Neural progenitor cell (in vitro differentiated cells): ENCODE measurements at regions not wholly inside any gene's neighbourhood (a gene's known extent, or its start where the extent isn't known, plus 50 kb on each side); places are given as distances from the start of the nearest gene placed in this dataset.

Experiments used
- DNase-seq: peaks from one replicate; pipeline ENCODE4 v3.0.0-alpha.2; 2016; ENCODE audit warnings: low spot score
- H2AFZ ChIP-seq: fragments of 200-600 bp; sonication (generic); replicated peaks from 2 replicates; pipeline ENCODE4 v1.6.1; 2016; ENCODE audit warnings: antibody characterized with exemption
- H3F3A ChIP-seq: fragments of 200-600 bp; sonication (generic); 2 replicates; pipeline ENCODE4 v1.6.1; 2016; ENCODE audit warnings: antibody characterized with exemption, low read depth
- H3K27ac ChIP-seq: fragments of 200-600 bp; sonication (generic); 2 replicates; pipeline ENCODE4 v1.5.1; 2016; ENCODE audit warnings: mild to moderate bottlenecking
- H3K27me3 ChIP-seq: fragments of 200-600 bp; sonication (generic); 2 replicates; pipeline ENCODE4 v1.6.1; 2016; ENCODE audit warnings: mild to moderate bottlenecking, moderate library complexity
- H3K36me3 ChIP-seq: fragments of 200-600 bp; sonication (generic); 2 replicates; pipeline ENCODE4 v1.5.1; 2016
- H3K4me1 ChIP-seq: fragments of 200-600 bp; sonication (generic); 2 replicates; pipeline ENCODE4 v1.6.1; 2016; ENCODE audit warnings: mixed run types
- H3K4me2 ChIP-seq: fragments of 200-600 bp; sonication (generic); 2 replicates; pipeline ENCODE4 v1.6.1; 2016
- H3K4me3 ChIP-seq: fragments of 200-600 bp; sonication (generic); 2 replicates; pipeline ENCODE4 v1.5.1; 2016
- H3K79me2 ChIP-seq: fragments of 200-600 bp; sonication (generic); 2 replicates; pipeline ENCODE4 v1.6.1; 2016; ENCODE audit warnings: low read depth
- H3K9ac ChIP-seq: fragments of 200-600 bp; sonication (generic); 2 replicates; pipeline ENCODE4 v1.6.1; 2016
- H3K9me3 ChIP-seq: fragments of 200-600 bp; sonication (generic); 2 replicates; pipeline ENCODE4 v1.5.1; 2016; ENCODE audit warnings: low read depth
- H4K20me1 ChIP-seq: fragments of 200-600 bp; sonication (generic); 2 replicates; pipeline ENCODE4 v1.6.1; 2016; ENCODE audit warnings: low read depth
- H3K27ac Mint-ChIP-seq: 3 replicates; pipeline ENCODE4 v1.8.0; 2021; ENCODE audit warnings: mixed read lengths
- H3K27me3 Mint-ChIP-seq: 2 replicates; pipeline ENCODE4 v1.8.0; 2022; ENCODE audit warnings: low read depth, mild to moderate bottlenecking, inconsistent platforms, moderate library complexity, mixed read lengths; ENCODE audit not compliant: insufficient read depth
- H3K36me3 Mint-ChIP-seq: 3 replicates; pipeline ENCODE4 v1.8.0; 2021; ENCODE audit warnings: mixed read lengths
- H3K4me1 Mint-ChIP-seq: 3 replicates; pipeline ENCODE4 v1.8.0; 2021; ENCODE audit warnings: mixed read lengths
- H3K4me3 Mint-ChIP-seq: 3 replicates; pipeline ENCODE4 v1.8.0; 2021; ENCODE audit warnings: mild to moderate bottlenecking, moderate library complexity, mixed read lengths
- H3K9me3 Mint-ChIP-seq: 3 replicates; pipeline ENCODE4 v1.8.0; 2020; ENCODE audit warnings: mixed read lengths
- EZH2 ChIP-seq: fragments of 200-600 bp; sonication (generic); IDR thresholded peaks from 2 replicates; pipeline ENCODE4 v1.6.1; 2017; ENCODE audit warnings: antibody characterized with exemption, mild to moderate bottlenecking, moderate library complexity
- EZH2phosphoT487 ChIP-seq: fragments of 200-600 bp; sonication (generic); IDR thresholded peaks from 2 replicates; pipeline ENCODE4 v1.6.1; 2017; ENCODE audit warnings: antibody characterized with exemption
- TF ChIP-seq, protein P1 (sequence below): fragments of 200-600 bp; sonication (generic); IDR thresholded peaks from 2 replicates; pipeline ENCODE4 v1.5.1; 2017; ENCODE audit warnings: antibody characterized with exemption, mild to moderate bottlenecking

- Histone ChIP-seq H3K9ac (no peak overlapping the region), H4K20me1 (no peaks in the 10 kb centered on the region), H3K27me3 (no peaks in the 10 kb centered on the region), H3K4me1 (peaks cover 10% of the 10 kb centered on the region), H3K36me3 (no peaks in the 10 kb centered on the region), H3K4me3 (no peak overlapping the region), H3K27ac (no peak overlapping the region), H3K79me2 (no peaks in the 10 kb centered on the region), H3F3A (peaks cover 7% of the 10 kb centered on the region), H3K9me3 (no peaks in the 10 kb centered on the region), H2AFZ (no peak overlapping the region), H3K4me2 (no peak overlapping the region)
- Mint-ChIP-seq H3K27me3 (peaks cover 10% of the 10 kb centered on the region), H3K27ac (peak overlapping the region; percentile 21), H3K9me3 (peaks cover 2% of the 10 kb centered on the region), H3K4me1 (peaks cover 15% of the 10 kb centered on the region), H3K4me3 (no peak overlapping the region), H3K36me3 (no peaks in the 10 kb centered on the region)
- TF ChIP-seq, protein P1, sequence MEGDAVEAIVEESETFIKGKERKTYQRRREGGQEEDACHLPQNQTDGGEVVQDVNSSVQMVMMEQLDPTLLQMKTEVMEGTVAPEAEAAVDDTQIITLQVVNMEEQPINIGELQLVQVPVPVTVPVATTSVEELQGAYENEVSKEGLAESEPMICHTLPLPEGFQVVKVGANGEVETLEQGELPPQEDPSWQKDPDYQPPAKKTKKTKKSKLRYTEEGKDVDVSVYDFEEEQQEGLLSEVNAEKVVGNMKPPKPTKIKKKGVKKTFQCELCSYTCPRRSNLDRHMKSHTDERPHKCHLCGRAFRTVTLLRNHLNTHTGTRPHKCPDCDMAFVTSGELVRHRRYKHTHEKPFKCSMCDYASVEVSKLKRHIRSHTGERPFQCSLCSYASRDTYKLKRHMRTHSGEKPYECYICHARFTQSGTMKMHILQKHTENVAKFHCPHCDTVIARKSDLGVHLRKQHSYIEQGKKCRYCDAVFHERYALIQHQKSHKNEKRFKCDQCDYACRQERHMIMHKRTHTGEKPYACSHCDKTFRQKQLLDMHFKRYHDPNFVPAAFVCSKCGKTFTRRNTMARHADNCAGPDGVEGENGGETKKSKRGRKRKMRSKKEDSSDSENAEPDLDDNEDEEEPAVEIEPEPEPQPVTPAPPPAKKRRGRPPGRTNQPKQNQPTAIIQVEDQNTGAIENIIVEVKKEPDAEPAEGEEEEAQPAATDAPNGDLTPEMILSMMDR, result no peak
- TF ChIP-seq EZH2phosphoT487, result no peak
- TF ChIP-seq EZH2, result no peak
- DNase-seq, result no peak
Observed at GRCh38 chr6:167505782-167506181, 180.9 kb downstream of the TTLL2 start.

DNA sequence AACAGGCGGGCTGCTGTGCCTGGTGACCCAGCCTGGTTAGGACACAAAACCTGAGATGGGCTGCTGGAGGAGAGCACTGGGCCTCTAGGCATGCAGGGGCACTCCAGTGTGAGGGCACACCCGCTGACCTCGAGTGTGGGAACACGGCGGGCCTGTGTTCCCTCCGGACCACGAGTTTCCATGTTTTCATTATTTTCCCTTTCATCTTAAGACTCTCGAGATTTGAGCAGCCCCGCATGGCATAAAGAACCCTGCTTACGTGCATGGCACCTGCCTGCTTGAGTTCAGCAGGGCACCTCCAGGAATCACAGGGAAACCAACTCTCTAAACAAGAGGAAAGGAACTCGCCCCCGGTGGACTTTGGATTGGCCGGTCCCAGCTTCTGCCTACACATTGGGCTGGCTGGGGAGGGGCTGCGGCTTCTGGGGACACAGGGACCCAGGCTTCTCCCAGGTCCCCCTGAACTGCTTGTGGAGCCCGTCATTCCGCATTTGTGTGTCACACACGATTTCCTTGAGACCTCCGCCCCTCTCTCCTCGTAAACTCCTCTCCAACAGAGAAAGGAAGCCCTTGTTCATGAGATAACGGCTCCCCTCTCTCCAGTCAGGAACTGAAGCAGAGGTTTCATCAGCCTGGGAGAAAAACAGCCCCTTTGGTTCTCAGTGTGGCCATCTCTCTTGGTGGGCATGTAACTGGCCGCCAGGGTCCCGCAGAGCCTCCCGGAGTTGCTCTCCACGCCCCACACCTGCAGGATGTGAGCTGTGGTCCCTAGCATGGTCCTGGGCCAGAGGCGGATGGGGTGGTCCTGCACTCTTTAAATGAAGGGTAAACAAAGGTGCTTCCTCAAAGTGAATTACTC is 181.8 kb downstream of the TTLL2 start:
- H3K4me1 Mint-ChIP-seq, result peaks cover 19% of the 10 kb centered on the region
- no peaks in the 10 kb centered on the region for H3K9me3 ChIP-seq
- no peak for DNase-seq

DNA sequence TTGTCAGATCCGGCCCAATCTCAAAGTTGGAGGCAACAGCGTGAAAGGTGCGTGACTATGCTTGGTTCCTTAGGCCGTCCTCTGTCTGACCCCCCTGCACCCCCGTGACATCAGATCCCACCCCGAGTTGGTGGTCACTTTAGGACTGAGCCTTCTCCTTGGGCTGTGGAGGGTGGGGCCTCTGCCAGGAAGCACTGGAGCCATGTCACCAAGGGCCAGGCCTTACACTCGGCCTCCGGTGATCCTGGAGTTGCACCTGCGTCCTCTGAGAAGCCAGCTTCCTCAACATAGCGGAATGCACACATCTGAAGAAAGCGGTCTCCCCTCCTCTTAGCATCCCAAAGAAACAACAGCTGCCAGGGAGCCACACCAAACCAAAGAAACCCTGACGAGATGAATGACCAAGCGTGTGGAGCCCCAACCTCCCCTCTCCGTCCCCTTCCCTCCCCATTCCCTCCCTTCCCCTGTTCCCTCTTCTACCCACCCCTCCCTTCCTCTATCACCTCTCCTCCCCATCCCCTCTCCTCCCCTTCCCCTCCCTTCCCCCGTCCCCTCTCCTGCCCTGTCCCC is 182.6 kb downstream of the TTLL2 start:
- no peaks in the 10 kb centered on the region for H3K36me3 Mint-ChIP-seq
- H3K27me3 Mint-ChIP-seq, result peaks cover 10% of the 10 kb centered on the region
- Histone ChIP-seq H3F3A (peaks cover 14% of the 10 kb centered on the region), H4K20me1 (no peaks in the 10 kb centered on the region), H3K9me3 (no peaks in the 10 kb centered on the region), H3K4me2 (no peak overlapping the region), H3K4me1 (peaks cover 11% of the 10 kb centered on the region), H3K27ac (no peak overlapping the region), H3K9ac (no peak overlapping the region), H2AFZ (no peak overlapping the region), H3K36me3 (no peaks in the 10 kb centered on the region), H3K4me3 (no peak overlapping the region), H3K27me3 (no peaks in the 10 kb centered on the region), H3K79me2 (no peaks in the 10 kb centered on the region)
- TF ChIP-seq EZH2 (no peak), EZH2phosphoT487 (no peak)
- TF ChIP-seq, protein P1, result no peak
- DNase-seq, result no peak
- H3K4me1 Mint-ChIP-seq, result peaks cover 25% of the 10 kb centered on the region
- H3K4me3 Mint-ChIP-seq, result no peak overlapping the region
- no peak overlapping the region for H3K27ac Mint-ChIP-seq
- peaks cover 2% of the 10 kb centered on the region for H3K9me3 Mint-ChIP-seq

More for the DNA sequence above, 181.8 kb downstream of the TTLL2 start:
- peaks cover 13% of the 10 kb centered on the region for H3K27me3 Mint-ChIP-seq
- no peaks in the 10 kb centered on the region for H3K36me3 Mint-ChIP-seq
- Histone ChIP-seq H3K4me2 (no peak overlapping the region), H3K27ac (no peak overlapping the region), H4K20me1 (no peaks in the 10 kb centered on the region), H3K9ac (no peak overlapping the region), H3K36me3 (no peaks in the 10 kb centered on the region), H3F3A (peaks cover 14% of the 10 kb centered on the region), H3K27me3 (no peaks in the 10 kb centered on the region), H3K4me3 (no peak overlapping the region), H3K79me2 (no peaks in the 10 kb centered on the region), H3K4me1 (peaks cover 11% of the 10 kb centered on the region), H2AFZ (no peak overlapping the region)
- H3K27ac Mint-ChIP-seq, result peak overlapping the region; percentile 74
- TF ChIP-seq EZH2, result no peak
- TF ChIP-seq EZH2phosphoT487, result no peak
- TF ChIP-seq, protein P1, result no peak
- peaks cover 2% of the 10 kb centered on the region for H3K9me3 Mint-ChIP-seq
- H3K4me3 Mint-ChIP-seq, result no peak overlapping the region
